ENCODE measurements at regions not wholly inside any gene's neighbourhood (a gene's known extent, or its start where the extent isn't known, plus 50 kb on each side); places are given as distances from the start of the nearest gene placed in this dataset.
"Not testable (repeated sequence)": the region's sequence is repeated elsewhere in the genome, so short reads cannot be mapped to it uniquely, and the experiment has no call there.

- no peak for DNase-seq
These were observed 129.6 kb upstream of the RAB4A start for GRCh38 chr1:229141271-229141670.

- DNase-seq: no peak
These were observed 129.1 kb upstream of the RAB4A start for GRCh38 chr1:229141689-229142377.

- DNase-seq: no peak
These were observed 128.4 kb upstream of the RAB4A start for GRCh38 chr1:229142471-229142870.

- DNase-seq: no peak
These were observed 124.3 kb upstream of the RAB4A start for GRCh38 chr1:229146647-229147046.

GRCh38 chr1:229147072-229147471 lies 123.8 kb upstream of the RAB4A start:
- DNase-seq: no peak

GRCh38 chr1:229148041-229148671 lies 122.8 kb upstream of the RAB4A start:
- peak; percentile 34 for DNase-seq

- no peak for DNase-seq
These were observed 122.2 kb upstream of the RAB4A start for GRCh38 chr1:229148743-229149142.

- no peak for DNase-seq
These were observed 121.5 kb upstream of the RAB4A start for GRCh38 chr1:229149435-229149834.

GRCh38 chr1:229150518-229150917 lies 120.4 kb upstream of the RAB4A start:
- no peak for DNase-seq

GRCh38 chr1:229151412-229151811 lies 119.5 kb upstream of the RAB4A start:
- DNase-seq: not testable (repeated sequence)

- DNase-seq: no peak
These were observed 118.6 kb upstream of the RAB4A start for GRCh38 chr1:229152311-229152710.

GRCh38 chr1:229153955-229154548 lies 116.9 kb upstream of the RAB4A start:
- DNase-seq: no peak

GRCh38 chr1:229154811-229155210 lies 116.1 kb upstream of the RAB4A start:
- no peak for DNase-seq

GRCh38 chr1:229155472-229155871 lies 115.4 kb upstream of the RAB4A start:
- DNase-seq: no peak

GRCh38 chr1:229156872-229157271 lies 114.0 kb upstream of the RAB4A start:
- DNase-seq: no peak

GRCh38 chr1:229157480-229157879 lies 113.4 kb upstream of the RAB4A start:
- no peak for DNase-seq

GRCh38 chr1:229158341-229158921 lies 112.5 kb upstream of the RAB4A start:
- DNase-seq: no peak

- no peak for DNase-seq
These were observed 112.0 kb upstream of the RAB4A start for GRCh38 chr1:229158927-229159326.

- DNase-seq: peak; percentile 47
These were observed 111.0 kb upstream of the RAB4A start for GRCh38 chr1:229159668-229160544.

GRCh38 chr1:229161740-229162139 lies 109.2 kb upstream of the RAB4A start:
- DNase-seq: no peak

- no peak for DNase-seq
These were observed 107.9 kb upstream of the RAB4A start for GRCh38 chr1:229162825-229163515.

GRCh38 chr1:229164348-229164747 lies 106.6 kb upstream of the RAB4A start:
- no peak for DNase-seq
